SU-DHL-6 (cell line): ENCODE measurements at regions not wholly inside any gene's neighbourhood (a gene's known extent, or its start where the extent isn't known, plus 50 kb on each side); places are given as distances from the start of the nearest gene placed in this dataset.

Experiments
- H2AFZ ChIP-seq: fragments of 200-600 bp; sonication (generic); 2 replicates; pipeline ENCODE4 v1.6.1; 2014; ENCODE audit warnings: low read depth, mild to moderate bottlenecking, moderate library complexity, mixed read lengths, antibody characterized with exemption, low read length; ENCODE audit not compliant: severe bottlenecking
- H3F3A ChIP-seq: fragments of 200-600 bp; shearing (Covaris generic); 2 replicates; pipeline ENCODE4 v1.6.0; 2016; ENCODE audit warnings: antibody characterized with exemption, mild to moderate bottlenecking; ENCODE audit not compliant: insufficient read depth
- H3K27ac ChIP-seq: fragments of 200-600 bp; sonication (generic); 2 replicates; pipeline ENCODE4 v1.5.1; 2016; ENCODE audit warnings: low read depth, mild to moderate bottlenecking, low read length, moderate library complexity, mixed read lengths
- H3K27me3 ChIP-seq: fragments of 200-600 bp; sonication (generic), shearing (Covaris generic); 2 replicates; pipeline ENCODE4 v1.6.0; 2014; ENCODE audit warnings: mild to moderate bottlenecking, low read length
- H3K36me3 ChIP-seq: fragments of 200-600 bp; sonication (generic); 2 replicates; pipeline ENCODE4 v1.6.1; 2014; ENCODE audit warnings: mild to moderate bottlenecking, low read length, mixed read lengths
- H3K4me2 ChIP-seq: fragments of 300-600, 200-600 bp; shearing (Covaris generic), sonication (generic); 2 replicates; pipeline ENCODE4 v1.6.0; 2014; ENCODE audit warnings: low read length, low read depth, mild to moderate bottlenecking; ENCODE audit not compliant: poor library complexity, severe bottlenecking
- H3K4me3 ChIP-seq: fragments of 200-600 bp; sonication (generic); 2 replicates; pipeline ENCODE4 v1.5.1; 2014; ENCODE audit warnings: antibody characterized with exemption, low read length, mild to moderate bottlenecking, mixed read lengths; ENCODE audit not compliant: insufficient read depth, poor library complexity, severe bottlenecking
- H3K79me2 ChIP-seq: fragments of 200-600 bp; sonication (generic); 2 replicates; pipeline ENCODE4 v1.6.1; 2014; ENCODE audit warnings: mild to moderate bottlenecking, low read length, moderate library complexity; ENCODE audit not compliant: insufficient read depth
- H3K9ac ChIP-seq: fragments of 200-600 bp; sonication (generic); 2 replicates; pipeline ENCODE4 v1.7.0; 2014; ENCODE audit warnings: mild to moderate bottlenecking, low read length
- H3K9me2 ChIP-seq: fragments of 200-600 bp; sonication (generic); replicated peaks from 2 replicates; pipeline ENCODE4 v1.6.1; 2014; ENCODE audit warnings: low read length; ENCODE audit not compliant: insufficient read depth
- H3K9me3 ChIP-seq: fragments of 200-600 bp; sonication (generic); 2 replicates; pipeline ENCODE4 v1.6.1; 2014; ENCODE audit warnings: low read length, mixed read lengths; ENCODE audit not compliant: insufficient read depth
- H4K20me1 ChIP-seq: fragments of 200-600 bp; sonication (generic); 2 replicates; pipeline ENCODE4 v1.6.1; 2014; ENCODE audit warnings: low read depth, mild to moderate bottlenecking, antibody characterized with exemption, low read length, moderate library complexity, mixed read lengths
- CTCF ChIP-seq: fragments of 200-600 bp; sonication (generic); IDR thresholded peaks from one replicate; pipeline ENCODE4 v1.5.1; 2017; ENCODE audit warnings: antibody characterized with exemption, mild to moderate bottlenecking, low read length, moderate library complexity; ENCODE audit not compliant: insufficient read depth, poor library complexity, severe bottlenecking
- EZH2phosphoT487 ChIP-seq: fragments of 200-600 bp; sonication (generic), shearing (Covaris generic); conservative IDR thresholded peaks from 2 replicates; pipeline ENCODE4 v1.6.1; 2018; ENCODE audit warnings: mild to moderate bottlenecking, antibody characterized with exemption, low read length, moderate library complexity, mixed read lengths

GRCh38 chr1:55988963-55989452 is 590.4 kb downstream of the PLPP3 start:
- Histone ChIP-seq H3K79me2 (no peaks in the 10 kb centered on the region), H4K20me1 (no peaks in the 10 kb centered on the region), H3K4me3 (no peak overlapping the region), H3K9me2 (no peaks in the 10 kb centered on the region; the same call in 1 of the 2 replicates), H3K27me3 (no peaks in the 10 kb centered on the region), H3F3A (no peaks in the 10 kb centered on the region), H3K9ac (no peak overlapping the region), H3K9me3 (no peaks in the 10 kb centered on the region), H3K4me2 (no peak overlapping the region), H3K36me3 (no peaks in the 10 kb centered on the region), H3K27ac (no peak overlapping the region), H2AFZ (no peak overlapping the region)
- no peak for TF ChIP-seq EZH2phosphoT487
- TF ChIP-seq CTCF: no peak

- Histone ChIP-seq H3K79me2 (no peaks in the 10 kb centered on the region), H3K4me2 (no peak overlapping the region), H2AFZ (no peak overlapping the region), H3K36me3 (no peaks in the 10 kb centered on the region), H3K9ac (no peak overlapping the region), H3K4me3 (no peak overlapping the region), H4K20me1 (no peaks in the 10 kb centered on the region), H3K9me3 (no peaks in the 10 kb centered on the region), H3F3A (no peaks in the 10 kb centered on the region), H3K27ac (no peak overlapping the region), H3K27me3 (no peaks in the 10 kb centered on the region), H3K9me2 (no peaks in the 10 kb centered on the region; the same call in 1 of the 2 replicates)
- TF ChIP-seq CTCF (no peak), EZH2phosphoT487 (no peak)
These were observed 591.7 kb downstream of the PLPP3 start for GRCh38 chr1:55987491-55988249.

- Histone ChIP-seq H3K9me3 (no peaks in the 10 kb centered on the region), H2AFZ (no peak overlapping the region), H4K20me1 (no peaks in the 10 kb centered on the region), H3K4me2 (no peak overlapping the region), H3K9ac (no peak overlapping the region), H3K79me2 (no peaks in the 10 kb centered on the region), H3K36me3 (no peaks in the 10 kb centered on the region), H3K9me2 (no peaks in the 10 kb centered on the region; the same call in 1 of the 2 replicates), H3K4me3 (no peak overlapping the region), H3K27me3 (no peaks in the 10 kb centered on the region), H3F3A (no peaks in the 10 kb centered on the region), H3K27ac (no peak overlapping the region)
- TF ChIP-seq CTCF (no peak), EZH2phosphoT487 (no peak)
These were observed 593.4 kb downstream of the PLPP3 start for GRCh38 chr1:55986003-55986402.
